ENCODE measurements at regions not wholly inside any gene's neighbourhood (a gene's known extent, or its start where the extent isn't known, plus 50 kb on each side); places are given as distances from the start of the nearest gene placed in this dataset.
A peak's percentile ranks its signal among the peaks of the same experiment; 100 is the strongest.

DNA sequence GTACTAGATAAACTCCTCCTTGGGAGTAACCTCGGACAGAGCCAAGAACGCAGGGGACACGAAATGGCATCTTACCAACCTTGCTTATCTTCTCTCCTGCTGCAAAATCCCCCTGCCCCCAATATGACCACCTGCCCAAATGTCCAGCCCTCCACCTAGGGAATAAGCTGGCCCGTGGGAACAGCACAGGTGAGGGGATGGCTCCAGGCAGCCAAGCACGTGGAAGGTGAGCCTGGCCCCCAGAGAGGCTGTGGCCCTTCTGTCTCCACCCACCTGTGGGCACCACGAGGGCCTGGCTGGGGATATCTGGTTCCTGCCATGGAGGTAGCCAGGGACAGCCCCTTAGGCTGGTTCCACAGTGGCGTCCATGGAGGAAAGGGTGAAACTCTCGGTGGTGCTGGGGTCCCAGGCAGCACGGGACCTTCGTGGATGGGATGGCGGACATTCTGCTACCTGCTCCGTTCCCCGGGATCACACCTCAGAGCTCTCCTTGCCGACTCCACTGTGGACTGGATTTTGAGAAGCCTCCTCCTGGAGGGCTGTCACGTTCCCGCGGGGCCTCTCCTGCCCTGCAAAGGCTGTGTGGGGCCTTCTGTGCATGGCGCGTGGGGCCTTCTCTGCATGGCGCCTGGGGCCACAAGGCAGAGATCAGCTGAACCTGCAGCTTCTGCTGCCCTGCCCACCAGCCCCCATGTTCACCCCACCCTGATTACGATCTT lies 388.5 kb upstream of the TNRC6C start:
- ChIA-PET CTCF (no interaction called here), POLR2A (no interaction called here)
- Mint-ChIP-seq H3K9me3 (no peaks in the 10 kb centered on the region), H3K4me3 (no peak overlapping the region), H3K27ac (no peak overlapping the region), H3K4me1 (ENCODE audit: low read depth) (peaks cover 7% of the 10 kb centered on the region), H3K27me3 (peaks cover 17% of the 10 kb centered on the region), H3K36me3 (no peaks in the 10 kb centered on the region)
- DNase-seq, result no peak
- intact Hi-C loops (cut with micrococcal nuclease), result no loop called here

DNA sequence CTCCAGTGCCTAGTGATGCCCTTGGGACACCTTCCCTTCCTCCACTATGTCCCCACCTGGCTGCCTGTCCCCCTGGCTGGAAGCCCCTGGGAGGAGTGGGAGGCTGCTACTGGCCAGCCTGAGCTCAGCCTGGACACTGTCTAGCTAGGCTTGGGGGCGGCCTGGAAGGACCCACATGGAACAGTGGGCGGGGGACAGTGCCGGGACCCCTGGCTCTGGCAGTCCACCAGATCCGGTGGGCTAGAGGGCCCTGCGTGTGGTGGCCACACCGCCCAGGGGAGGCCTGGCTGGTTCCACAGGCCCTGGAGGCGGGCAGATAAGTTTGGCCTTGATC lies 388.0 kb upstream of the TNRC6C start:
- ChIA-PET CTCF (no interaction called here), POLR2A (no interaction called here)
- intact Hi-C loops (cut with micrococcal nuclease), result no loop called here
- no peak for DNase-seq
- H3K27me3 Mint-ChIP-seq, result peaks cover 17% of the 10 kb centered on the region
- H3K9me3 Mint-ChIP-seq, result no peaks in the 10 kb centered on the region
- no peak overlapping the region for H3K4me3 Mint-ChIP-seq
- no peaks in the 10 kb centered on the region for H3K36me3 Mint-ChIP-seq
- no peak overlapping the region for H3K27ac Mint-ChIP-seq
- peaks cover 7% of the 10 kb centered on the region for H3K4me1 Mint-ChIP-seq (ENCODE audit: low read depth)

DNA sequence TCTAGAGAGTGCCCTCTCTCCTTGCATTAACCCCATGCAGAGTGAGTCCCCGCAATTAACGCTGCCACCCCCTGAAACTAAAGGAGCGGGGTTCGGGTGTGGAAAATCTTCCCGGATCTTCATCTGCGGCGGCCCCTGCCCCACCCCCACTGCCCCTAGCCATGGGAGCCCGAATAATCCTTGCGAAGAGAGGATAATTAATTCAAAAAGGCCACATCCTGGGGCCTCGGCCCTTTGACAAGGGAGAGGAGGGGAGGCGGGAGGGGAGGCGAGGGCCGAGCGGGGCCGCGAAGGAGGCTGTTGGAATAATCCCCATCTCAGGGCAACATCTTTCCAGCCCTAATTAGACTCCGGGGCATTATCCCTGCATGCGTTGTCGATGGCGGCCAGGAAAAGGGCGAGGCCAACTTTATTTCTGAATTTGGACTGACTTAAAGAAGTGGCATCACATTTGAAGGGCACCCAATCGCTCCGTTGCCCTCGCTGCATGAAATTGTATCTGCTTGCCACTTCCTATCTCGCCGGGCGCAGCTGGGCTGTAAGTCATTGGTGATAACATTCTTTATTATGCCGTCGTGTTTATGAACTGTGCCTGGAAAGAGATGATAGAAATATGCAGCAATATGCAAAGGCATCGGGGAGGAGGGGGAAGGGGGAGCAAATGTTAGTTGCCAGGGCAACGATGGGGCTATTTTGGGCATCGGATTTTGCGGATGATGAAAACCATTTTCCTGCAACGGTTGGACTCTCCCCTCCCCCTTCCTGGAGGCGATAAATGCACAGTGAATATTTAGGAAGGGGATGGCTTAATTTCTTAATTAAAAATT lies 387.1 kb upstream of the TNRC6C start:
- H3K36me3 Mint-ChIP-seq, result no peaks in the 10 kb centered on the region
- no peak overlapping the region for H3K4me3 Mint-ChIP-seq
- POLR2A ChIA-PET, result no interaction called here
- H3K27ac Mint-ChIP-seq, result no peak overlapping the region
- peaks cover 17% of the 10 kb centered on the region for H3K27me3 Mint-ChIP-seq
- intact Hi-C loops (cut with micrococcal nuclease), result no loop called here
- no peaks in the 10 kb centered on the region for H3K9me3 Mint-ChIP-seq
- CTCF ChIA-PET, result no interaction called here
- peak; percentile 17 for DNase-seq
- H3K4me1 Mint-ChIP-seq (ENCODE audit: low read depth), result peaks cover 7% of the 10 kb centered on the region

DNA sequence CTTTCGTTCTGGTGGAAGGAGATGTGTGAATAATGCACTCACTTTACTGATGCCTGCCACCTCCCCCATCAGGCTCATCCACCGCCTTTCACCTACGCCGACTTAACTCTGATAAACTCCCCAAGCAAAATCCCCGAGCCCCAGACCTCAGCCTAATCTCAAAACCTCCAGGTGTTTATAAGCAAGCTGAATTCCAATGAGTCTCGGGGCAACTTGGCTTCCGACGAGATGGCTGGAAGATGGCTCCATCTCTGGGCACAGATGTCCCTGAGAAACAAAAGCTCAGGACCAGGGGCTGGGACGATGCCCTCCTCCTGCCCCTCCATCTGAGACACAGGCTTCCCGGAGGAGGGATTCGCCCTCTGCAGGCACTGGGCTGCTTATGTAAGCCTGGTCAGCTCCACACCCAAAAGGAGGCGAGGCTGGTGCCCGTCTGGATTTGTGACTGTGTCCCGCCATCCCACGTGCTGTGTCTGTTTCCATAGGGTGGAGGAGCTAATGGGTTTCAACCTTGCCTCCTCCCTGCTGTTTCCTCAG lies 386.4 kb upstream of the TNRC6C start:
- intact Hi-C loops (cut with micrococcal nuclease), result no loop called here
- ChIA-PET CTCF (no interaction called here), POLR2A (no interaction called here)

DNA sequence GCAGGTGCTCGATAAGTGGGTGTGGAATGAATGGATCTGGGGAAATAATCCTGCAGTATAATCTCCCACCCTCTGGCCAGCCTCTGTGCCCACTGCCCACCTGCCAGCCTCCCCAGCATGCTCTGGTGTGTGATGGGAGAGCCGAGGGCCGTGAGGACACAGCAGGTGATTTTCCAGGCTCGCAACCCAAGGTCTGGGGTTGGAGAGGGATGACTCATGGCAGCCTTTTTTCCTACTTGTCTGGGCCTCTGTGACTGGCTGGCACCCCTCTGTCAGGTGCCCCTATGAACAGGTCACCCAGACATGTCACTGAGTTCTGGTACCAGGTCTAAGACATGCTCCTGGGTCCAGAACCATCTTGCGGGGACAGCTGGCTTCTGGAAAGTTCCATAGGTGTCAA lies 385.7 kb upstream of the TNRC6C start:
- intact Hi-C loops (cut with micrococcal nuclease), result no loop called here
- no peak for DNase-seq
- no peak overlapping the region for H3K4me3 Mint-ChIP-seq
- H3K4me1 Mint-ChIP-seq (ENCODE audit: low read depth), result peaks cover 7% of the 10 kb centered on the region
- ChIA-PET POLR2A (no interaction called here), CTCF (no interaction called here)
- H3K9me3 Mint-ChIP-seq, result no peaks in the 10 kb centered on the region
- no peak overlapping the region for H3K27ac Mint-ChIP-seq
- H3K36me3 Mint-ChIP-seq, result no peaks in the 10 kb centered on the region
- H3K27me3 Mint-ChIP-seq, result peaks cover 17% of the 10 kb centered on the region

More for the DNA sequence above, 386.4 kb upstream of the TNRC6C start:
- Mint-ChIP-seq H3K4me3 (no peak overlapping the region), H3K27ac (no peak overlapping the region), H3K9me3 (no peaks in the 10 kb centered on the region), H3K27me3 (peaks cover 17% of the 10 kb centered on the region), H3K4me1 (ENCODE audit: low read depth) (peaks cover 7% of the 10 kb centered on the region), H3K36me3 (no peaks in the 10 kb centered on the region)
- DNase-seq, result no peak

DNA sequence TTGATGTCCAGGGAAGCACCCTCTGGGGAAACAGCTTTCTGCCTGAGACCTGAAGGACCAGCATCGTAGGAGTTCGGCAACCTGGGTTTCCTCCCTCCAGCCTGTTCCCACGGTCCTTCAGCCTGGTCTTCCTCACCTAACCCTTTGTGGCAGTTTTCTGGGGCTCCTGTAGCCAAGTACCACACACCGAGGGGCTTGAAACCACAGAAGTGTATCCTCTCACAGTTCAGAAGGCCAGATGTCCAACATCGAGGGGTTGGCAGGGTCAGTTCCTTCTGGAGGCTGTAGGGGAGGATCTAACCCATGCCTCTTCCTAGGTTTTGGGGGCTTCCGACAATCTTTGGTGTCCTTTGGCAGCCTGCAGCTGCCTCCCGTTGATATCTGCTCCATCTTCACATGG lies 381.0 kb upstream of the TNRC6C start:
- H3K4me3 Mint-ChIP-seq, result no peak overlapping the region
- peaks cover 5% of the 10 kb centered on the region for H3K27me3 Mint-ChIP-seq
- CTCF ChIA-PET, result no interaction called here
- no peak for DNase-seq
- intact Hi-C loops (cut with micrococcal nuclease), result no loop called here
- POLR2A ChIA-PET, result no interaction called here
- H3K36me3 Mint-ChIP-seq, result peaks cover 1% of the 10 kb centered on the region
- H3K9me3 Mint-ChIP-seq, result peaks cover 2% of the 10 kb centered on the region
- H3K27ac Mint-ChIP-seq, result no peak overlapping the region
- H3K4me1 Mint-ChIP-seq (ENCODE audit: low read depth), result no peaks in the 10 kb centered on the region

DNA sequence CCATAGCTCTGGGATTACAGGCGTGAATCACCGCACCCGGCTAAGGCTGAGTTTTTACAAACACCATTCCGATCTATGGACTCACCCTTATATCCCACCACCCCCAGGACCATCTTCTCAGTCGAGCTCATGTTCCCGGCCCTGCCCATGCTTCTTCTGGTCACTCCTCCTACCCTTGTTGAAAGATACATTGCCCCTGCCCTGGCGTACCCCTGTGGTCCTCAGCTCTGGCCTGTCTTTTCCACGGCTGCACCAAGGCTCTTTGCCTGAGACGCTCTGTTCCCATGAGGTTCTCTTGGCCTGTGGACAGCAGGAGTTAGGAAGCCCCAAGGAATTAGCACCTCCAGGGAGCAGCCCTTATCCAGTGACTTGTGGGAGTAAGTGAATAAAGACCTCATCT lies 379.4 kb upstream of the TNRC6C start:
- H3K36me3 Mint-ChIP-seq, result peaks cover 1% of the 10 kb centered on the region
- DNase-seq, result no peak
- ChIA-PET CTCF (no interaction called here), POLR2A (no interaction called here)
- H3K9me3 Mint-ChIP-seq, result peaks cover 2% of the 10 kb centered on the region
- H3K4me3 Mint-ChIP-seq, result no peak overlapping the region
- intact Hi-C loops (cut with micrococcal nuclease), result no loop called here
- peaks cover 1% of the 10 kb centered on the region for H3K27me3 Mint-ChIP-seq
- H3K4me1 Mint-ChIP-seq (ENCODE audit: low read depth), result no peaks in the 10 kb centered on the region
- no peak overlapping the region for H3K27ac Mint-ChIP-seq

DNA sequence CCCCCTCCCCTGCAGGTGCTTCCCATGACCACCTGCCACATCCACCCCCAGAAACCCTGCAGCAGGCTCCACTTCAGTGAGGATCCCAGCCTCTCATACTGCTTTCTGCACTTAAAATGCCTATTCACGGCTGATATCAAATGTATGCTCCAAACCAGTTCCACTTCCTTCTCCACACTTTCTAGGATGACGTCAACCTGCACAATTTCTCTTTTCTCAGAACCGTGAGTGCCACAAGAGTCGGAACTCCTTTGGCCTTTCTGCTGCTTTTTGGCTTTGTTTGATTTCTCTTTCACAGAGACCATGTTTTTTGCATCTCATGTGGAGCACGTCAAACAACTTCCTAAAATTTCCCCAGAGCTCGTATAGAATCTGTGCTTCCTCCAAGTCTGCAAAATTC lies 378.8 kb upstream of the TNRC6C start:
- ChIA-PET CTCF (no interaction called here), POLR2A (no interaction called here)
- Mint-ChIP-seq H3K27me3 (peaks cover 1% of the 10 kb centered on the region), H3K4me1 (ENCODE audit: low read depth) (no peaks in the 10 kb centered on the region), H3K9me3 (peaks cover 2% of the 10 kb centered on the region), H3K4me3 (no peak overlapping the region), H3K27ac (no peak overlapping the region), H3K36me3 (peaks cover 1% of the 10 kb centered on the region)
- DNase-seq, result no peak
- intact Hi-C loops (cut with micrococcal nuclease), result no loop called here

DNA sequence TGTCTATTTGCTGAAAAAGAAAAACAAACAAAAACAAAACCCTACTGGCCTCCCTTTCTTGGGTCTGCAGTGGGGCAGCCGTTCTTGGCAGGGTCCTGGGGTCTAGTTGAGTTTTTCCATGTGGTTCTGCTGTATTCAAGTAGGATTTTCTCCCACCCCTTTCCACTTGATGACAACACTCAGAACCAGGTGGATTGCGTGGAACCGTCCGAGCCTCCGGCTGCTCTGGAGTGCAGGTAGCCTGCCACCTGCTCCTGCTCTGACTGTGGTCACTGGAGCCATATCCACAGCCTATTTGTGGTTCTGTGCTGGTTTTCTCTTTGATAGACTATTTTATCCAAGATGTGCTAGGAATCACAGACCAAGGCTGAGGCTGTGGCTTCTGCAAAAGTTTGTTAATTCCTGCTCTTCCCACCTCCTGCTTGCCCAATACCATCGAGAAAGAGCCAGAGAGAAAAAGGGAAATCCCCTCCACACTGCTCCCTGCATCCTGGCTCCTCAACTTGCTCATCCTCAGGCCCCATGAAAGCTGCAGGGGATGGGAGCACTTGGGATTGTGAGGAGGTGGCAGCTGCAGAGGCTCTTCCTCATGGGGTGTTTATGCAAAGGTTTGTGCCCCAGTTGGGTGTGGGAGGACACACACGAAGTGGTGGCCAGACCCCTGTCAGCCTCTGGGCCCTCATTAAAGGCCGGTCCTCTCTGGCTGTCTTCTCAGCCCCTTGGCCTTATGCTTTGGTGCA lies 377.8 kb upstream of the TNRC6C start:
- H3K4me1 Mint-ChIP-seq (ENCODE audit: low read depth), result no peaks in the 10 kb centered on the region
- no peak overlapping the region for H3K4me3 Mint-ChIP-seq
- no peak for DNase-seq
- peaks cover 1% of the 10 kb centered on the region for H3K27me3 Mint-ChIP-seq
- peaks cover 1% of the 10 kb centered on the region for H3K36me3 Mint-ChIP-seq
- ChIA-PET CTCF (no interaction called here), POLR2A (no interaction called here)
- intact Hi-C loops (cut with micrococcal nuclease), result no loop called here
- peaks cover 2% of the 10 kb centered on the region for H3K9me3 Mint-ChIP-seq
- H3K27ac Mint-ChIP-seq, result no peak overlapping the region

DNA sequence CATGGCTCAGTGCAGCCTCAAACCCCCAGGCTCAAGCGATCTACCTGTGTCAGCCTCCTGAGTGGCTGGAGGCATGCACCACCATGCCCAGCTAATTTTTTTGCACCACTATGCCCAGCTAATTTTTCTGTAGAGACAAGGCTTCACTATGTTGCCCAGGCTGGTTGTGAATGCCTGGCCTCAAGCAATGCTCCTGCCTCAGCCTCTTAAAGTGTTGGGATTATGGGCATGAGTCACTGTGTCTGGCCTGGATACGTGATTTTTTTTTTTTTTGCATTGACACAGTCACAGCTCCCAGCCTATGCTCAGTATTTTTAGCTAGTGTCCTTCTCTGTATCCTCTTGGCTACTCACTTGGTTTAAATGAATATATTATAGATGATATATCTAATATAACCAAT lies 377.0 kb upstream of the TNRC6C start:
- Mint-ChIP-seq H3K27ac (no peak overlapping the region), H3K27me3 (peaks cover 1% of the 10 kb centered on the region), H3K4me1 (ENCODE audit: low read depth) (no peaks in the 10 kb centered on the region), H3K36me3 (peaks cover 1% of the 10 kb centered on the region), H3K9me3 (peaks cover 2% of the 10 kb centered on the region), H3K4me3 (no peak overlapping the region)
- no peak for DNase-seq
- ChIA-PET CTCF (no interaction called here), POLR2A (no interaction called here)
- intact Hi-C loops (cut with micrococcal nuclease), result no loop called here

DNA sequence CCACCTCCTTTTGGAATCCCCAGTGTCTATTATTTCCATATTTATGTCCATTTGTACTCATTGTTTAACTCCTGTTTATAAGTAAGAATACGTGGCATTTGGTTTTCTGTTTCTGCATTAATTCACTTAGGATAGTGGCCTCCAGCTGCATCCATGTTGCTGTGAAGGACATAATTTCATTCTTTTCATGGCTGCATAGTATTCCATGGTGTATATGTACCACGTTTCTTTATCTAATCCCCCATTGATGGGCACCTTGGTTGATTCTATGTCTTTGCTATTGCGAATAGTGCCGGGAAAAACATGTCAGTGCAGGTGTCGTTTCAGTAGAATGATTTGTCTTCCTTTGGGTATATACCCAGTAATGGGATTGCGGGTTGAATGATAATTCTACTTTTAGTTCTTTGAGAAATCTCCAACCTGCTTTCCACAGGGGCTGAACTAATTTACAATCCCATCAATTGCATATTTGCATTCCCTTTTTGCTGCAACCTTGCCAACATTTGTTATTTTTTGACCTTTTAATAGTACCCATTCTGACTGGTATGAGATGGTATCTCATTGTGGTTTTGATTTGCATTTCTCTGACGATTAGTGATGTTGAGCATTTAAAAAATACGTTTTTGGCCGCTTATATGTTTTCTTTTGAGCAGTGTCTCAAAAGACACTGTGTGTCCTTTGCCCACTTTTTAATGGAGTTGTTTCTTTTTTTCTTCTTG lies 373.2 kb upstream of the TNRC6C start:
- DNase-seq, result no peak
- Mint-ChIP-seq H3K27me3 (peaks cover 3% of the 10 kb centered on the region), H3K36me3 (peaks cover 1% of the 10 kb centered on the region), H3K27ac (no peak overlapping the region), H3K4me1 (ENCODE audit: low read depth) (no peaks in the 10 kb centered on the region), H3K4me3 (no peak overlapping the region), H3K9me3 (peaks cover 14% of the 10 kb centered on the region)
- ChIA-PET CTCF (no interaction called here), POLR2A (no interaction called here)
- intact Hi-C loops (cut with micrococcal nuclease), result no loop called here

DNA sequence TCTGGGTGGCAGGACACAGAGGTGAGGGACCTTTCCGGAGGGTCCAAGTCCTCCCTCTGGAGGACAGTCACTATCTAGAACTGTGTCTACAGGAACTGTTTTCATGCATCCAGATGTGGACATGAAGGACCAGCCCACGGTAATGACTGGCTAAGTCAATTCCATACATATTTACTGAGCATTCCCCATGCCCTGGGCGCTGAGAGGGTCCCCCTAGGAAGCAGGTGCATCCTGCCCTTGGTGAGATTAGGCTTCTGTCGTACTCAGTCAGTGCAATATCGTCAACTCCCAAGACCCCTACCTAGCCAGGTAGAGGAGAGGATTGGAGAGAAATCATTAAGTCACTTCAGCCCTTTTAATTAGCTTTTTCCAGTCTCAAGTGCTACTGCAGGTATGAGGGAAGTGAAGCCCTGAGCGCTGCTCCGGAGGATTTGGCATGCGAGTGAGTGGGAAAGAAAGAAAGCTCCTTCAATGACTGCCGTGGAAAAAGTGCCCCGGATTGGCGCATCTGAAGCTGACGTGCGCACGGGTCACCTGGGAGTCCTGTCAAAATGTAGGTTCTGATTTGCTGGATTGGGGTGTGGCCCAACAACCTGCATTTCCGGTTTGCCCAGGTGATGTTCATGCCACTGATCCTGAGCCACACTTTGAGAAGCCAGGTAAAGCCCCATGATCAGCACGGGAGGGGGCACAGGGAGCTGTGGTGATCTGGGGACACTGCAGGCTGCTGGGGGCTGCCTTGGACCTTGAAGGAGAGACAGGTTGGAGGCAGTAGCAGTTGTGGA lies 367.4 kb upstream of the TNRC6C start:
- ChIA-PET POLR2A (no interaction called here), CTCF (no interaction called here)
- H3K27ac Mint-ChIP-seq, result no peak overlapping the region
- DNase-seq, result no peak
- no peaks in the 10 kb centered on the region for H3K4me1 Mint-ChIP-seq (ENCODE audit: low read depth)
- H3K36me3 Mint-ChIP-seq, result no peaks in the 10 kb centered on the region
- H3K27me3 Mint-ChIP-seq, result peaks cover 11% of the 10 kb centered on the region
- peaks cover 12% of the 10 kb centered on the region for H3K9me3 Mint-ChIP-seq
- H3K4me3 Mint-ChIP-seq, result no peak overlapping the region
- intact Hi-C loops (cut with micrococcal nuclease), result no loop called here
